ENCODE measurements at regions not wholly inside any gene's neighbourhood (a gene's known extent, or its start where the extent isn't known, plus 50 kb on each side); places are given as distances from the start of the nearest gene placed in this dataset.

DNA sequence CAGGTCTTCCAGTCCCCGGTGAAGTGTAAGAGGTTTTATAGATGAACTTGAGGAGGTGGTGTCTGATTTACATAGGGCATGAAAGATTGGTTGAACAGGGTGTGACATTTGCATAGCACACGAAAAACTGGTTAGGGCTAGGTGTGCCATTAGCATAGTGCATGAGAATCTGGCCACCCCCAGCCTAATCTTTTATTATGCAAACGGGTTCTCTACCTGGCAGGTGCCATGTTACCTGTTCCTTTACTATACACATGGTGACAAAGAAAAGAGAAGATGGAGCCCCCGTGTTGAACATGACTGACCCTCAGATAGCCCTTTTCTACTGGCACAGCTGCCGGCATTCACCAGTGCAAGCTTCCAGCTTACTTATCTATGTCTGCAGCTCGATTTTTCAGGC lies 71.0 kb downstream of the UCHL1 start:
- H4K8ac ChIP-seq (replicated peaks; ENCODE audit: insufficient read length, low read depth, low read length) = no peak overlapping the region
- H2BK15ac ChIP-seq (ENCODE audit: low read depth, low read length) = no peak overlapping the region
- TF ChIP-seq CTCF (conservative IDR thresholded peaks at IDR 0.05) = no peak
- no peaks in the 10 kb centered on the region for H3K79me2 ChIP-seq (ENCODE audit: insufficient read depth, low read length)
- H3K9me3 ChIP-seq (ENCODE audit: control insufficient read depth, low read depth, low read length) = no peaks in the 10 kb centered on the region
- no peak overlapping the region for H2BK20ac ChIP-seq (ENCODE audit: low read depth, low read length, poor library complexity, severe bottlenecking)
- no peak overlapping the region for H4K91ac ChIP-seq (ENCODE audit: insufficient read length, low read depth, low read length)
- Mint-ChIP-seq H3K4me3 (no peak overlapping the region), H3K27me3 (ENCODE audit: low read depth) (no peaks in the 10 kb centered on the region), H3K9me3 (peaks cover 0 to 3% of the 10 kb centered on the region in 2 experiments; a peak in 1 of 5 replicates), H3K27ac (peak overlapping the region; percentile 21 to 72 (median 27); a peak in 4 of 7 replicates), H3K36me3 (ENCODE audit: insufficient read depth in 1 of 3, low read depth in 3 of 3) (peaks cover 0 to 4% (median 0%) of the 10 kb centered on the region in 3 experiments; a peak in 1 of 7 replicates), H3K4me1 (peaks cover 37 to 40% of the 10 kb centered on the region in 2 experiments)
- no peak overlapping the region for H2AFZ ChIP-seq (ENCODE audit: low read length)
- no peak overlapping the region for H4K5ac ChIP-seq (ENCODE audit: insufficient read length, low read depth, low read length)
- peak; percentile 75 for DNase-seq
- no peak overlapping the region for H3T11ph ChIP-seq (ENCODE audit: low read length)
- H2AK5ac ChIP-seq (ENCODE audit: insufficient read length, low read length) = no peak overlapping the region
- H3K14ac ChIP-seq (ENCODE audit: insufficient read depth, low read length) = no peak overlapping the region
- H3K4me1 ChIP-seq (ENCODE audit: insufficient read depth, low read length) = peaks cover 10% of the 10 kb centered on the region; the same call in 1 of the 2 replicates
- H2BK5ac ChIP-seq (ENCODE audit: insufficient read length, low read length) = no peak overlapping the region
- H3K23me2 ChIP-seq (ENCODE audit: insufficient read length, low read depth, low read length, poor library complexity, severe bottlenecking) = no peaks in the 10 kb centered on the region
- no peaks in the 10 kb centered on the region for H4K20me1 ChIP-seq (ENCODE audit: control insufficient read depth, insufficient read depth, insufficient read length)
- H3K9ac ChIP-seq (ENCODE audit: extremely low read depth, insufficient read length, low read length) = no peak overlapping the region
- no peak overlapping the region for H3K4ac ChIP-seq (ENCODE audit: low read depth, low read length)
- H3K27me3 ChIP-seq (ENCODE audit: insufficient read depth, low read length) = no peaks in the 10 kb centered on the region
- no peak overlapping the region for H3K56ac ChIP-seq (ENCODE audit: insufficient read length, low read depth, low read length)
- H3K4me2 ChIP-seq (ENCODE audit: insufficient read depth, insufficient read length, low read length) = no peak overlapping the region
- no CpG with 5 or more reads among the region's 6 CpGs for WGBS (ENCODE audit: extremely low coverage, insufficient read length, low lambda C conversion rate)
- no peak overlapping the region for H2BK12ac ChIP-seq (ENCODE audit: insufficient read length, low read depth, low read length)
- H3K79me1 ChIP-seq (ENCODE audit: insufficient read depth, low read depth, low read length, poor library complexity, severe bottlenecking) = no peaks in the 10 kb centered on the region
- no peak overlapping the region for H2BK120ac ChIP-seq (ENCODE audit: low read depth, low read length, poor library complexity, severe bottlenecking)
- no peak overlapping the region for H3K23ac ChIP-seq (ENCODE audit: insufficient read length, low read depth, low read length)
- no peak overlapping the region for H3K27ac ChIP-seq (ENCODE audit: insufficient read length, low read depth, low read length)
- no peak overlapping the region for H3K18ac ChIP-seq (ENCODE audit: insufficient read length, low read depth, low read length)
